ENCODE measurements at regions not wholly inside any gene's neighbourhood (a gene's known extent, or its start where the extent isn't known, plus 50 kb on each side); places are given as distances from the start of the nearest gene placed in this dataset.

GRCh38 chr21:31446226-31446855, 102.3 kb upstream of the TIAM1 start:
- H3K27ac ChIP-seq (ENCODE audit: low read depth in 1 of 2, low read length in 1 of 2), result no peak overlapping the region
- TF ChIP-seq CTCF (IDR thresholded peaks at IDR 0.05; ENCODE audit: control extremely low read depth, extremely low read depth), result no peak
- peaks cover 0 to 17% (median 2%) of the 10 kb centered on the region in 5 donors for H3K4me1 ChIP-seq (ENCODE audit: control insufficient read depth in 5 of 5, insufficient read depth in 5 of 5, low read length in 5 of 5)
- no peak for DNase-seq
- H3K9ac ChIP-seq (ENCODE audit: insufficient read depth in 1 of 2, low read length in 2 of 2), result no peak overlapping the region
- peaks cover 0 to 6% (median 2%) of the 10 kb centered on the region in 4 donors for H3K9me3 ChIP-seq (ENCODE audit: control insufficient read depth in 4 of 4, insufficient read depth in 3 of 4, low read length in 3 of 4)
- WGBS, 2 donors, result 40 to 52% methylated on average over 8 of the region's 8 CpGs
- H3K27me3 ChIP-seq (ENCODE audit: control insufficient read depth in 3 of 3, insufficient read depth in 3 of 3, low read length in 2 of 3), result no peaks in the 10 kb centered on the region
- H3K4me3 ChIP-seq, result no peak overlapping the region
- H3K36me3 ChIP-seq (ENCODE audit: control insufficient read depth in 4 of 4, insufficient read depth in 4 of 4, low read length in 4 of 4), result no peaks in the 10 kb centered on the region
- ATAC-seq (ENCODE audit: insufficient read depth, low FRiP score), result no peak

- WGBS, 2 donors, result 82 to 91% methylated on average over 4 of the region's 4 CpGs
- no peak overlapping the region for H3K27ac ChIP-seq (ENCODE audit: low read depth in 1 of 2, low read length in 1 of 2)
- ATAC-seq (ENCODE audit: insufficient read depth, low FRiP score) (no peak), DNase-seq (no peak)
- H3K4me3 ChIP-seq, result no peak overlapping the region
- peaks cover 0 to 2% (median 0%) of the 10 kb centered on the region in 4 donors for H3K36me3 ChIP-seq (ENCODE audit: control insufficient read depth in 4 of 4, insufficient read depth in 4 of 4, low read length in 4 of 4)
- TF ChIP-seq CTCF (IDR thresholded peaks at IDR 0.05; ENCODE audit: control extremely low read depth, extremely low read depth), result no peak
- peaks cover 0 to 17% (median 0%) of the 10 kb centered on the region in 5 donors for H3K4me1 ChIP-seq (ENCODE audit: control insufficient read depth in 5 of 5, insufficient read depth in 5 of 5, low read length in 5 of 5)
- no peaks in the 10 kb centered on the region for H3K27me3 ChIP-seq (ENCODE audit: control insufficient read depth in 3 of 3, insufficient read depth in 3 of 3, low read length in 2 of 3)
- H3K9me3 ChIP-seq (ENCODE audit: control insufficient read depth in 4 of 4, insufficient read depth in 3 of 4, low read length in 3 of 4), result peaks cover 0 to 9% (median 8%) of the 10 kb centered on the region in 4 donors
- H3K9ac ChIP-seq (ENCODE audit: insufficient read depth in 1 of 2, low read length in 2 of 2), result no peak overlapping the region
Observed at GRCh38 chr21:31445137-31445536, 101.1 kb upstream of the TIAM1 start.

GRCh38 chr21:31443736-31444521, 99.9 kb upstream of the TIAM1 start:
- H3K27ac ChIP-seq (ENCODE audit: low read depth in 1 of 2, low read length in 1 of 2), result no peak overlapping the region
- 28 to 32% methylated on average over 8 of the region's 8 CpGs for WGBS, 2 donors
- no peak overlapping the region for H3K9ac ChIP-seq (ENCODE audit: insufficient read depth in 1 of 2, low read length in 2 of 2)
- no peak overlapping the region for H3K4me3 ChIP-seq
- no peak for ATAC-seq (ENCODE audit: insufficient read depth, low FRiP score)
- H3K27me3 ChIP-seq (ENCODE audit: control insufficient read depth in 3 of 3, insufficient read depth in 3 of 3, low read length in 2 of 3), result no peaks in the 10 kb centered on the region
- TF ChIP-seq CTCF (IDR thresholded peaks at IDR 0.05; ENCODE audit: control extremely low read depth, extremely low read depth), result no peak
- peaks cover 0 to 17% (median 0%) of the 10 kb centered on the region in 5 donors for H3K4me1 ChIP-seq (ENCODE audit: control insufficient read depth in 5 of 5, insufficient read depth in 5 of 5, low read length in 5 of 5)
- peaks cover 0 to 4% (median 1%) of the 10 kb centered on the region in 4 donors for H3K36me3 ChIP-seq (ENCODE audit: control insufficient read depth in 4 of 4, insufficient read depth in 4 of 4, low read length in 4 of 4)
- H3K9me3 ChIP-seq (ENCODE audit: control insufficient read depth in 4 of 4, insufficient read depth in 3 of 4, low read length in 3 of 4), result peaks cover 0 to 9% (median 7%) of the 10 kb centered on the region in 4 donors
- peak; percentile 46 to 88 (median 79) for DNase-seq

All from lung (tissue), 11 donors.